ENCODE measurements at regions not wholly inside any gene's neighbourhood (a gene's known extent, or its start where the extent isn't known, plus 50 kb on each side); places are given as distances from the start of the nearest gene placed in this dataset.

DNA sequence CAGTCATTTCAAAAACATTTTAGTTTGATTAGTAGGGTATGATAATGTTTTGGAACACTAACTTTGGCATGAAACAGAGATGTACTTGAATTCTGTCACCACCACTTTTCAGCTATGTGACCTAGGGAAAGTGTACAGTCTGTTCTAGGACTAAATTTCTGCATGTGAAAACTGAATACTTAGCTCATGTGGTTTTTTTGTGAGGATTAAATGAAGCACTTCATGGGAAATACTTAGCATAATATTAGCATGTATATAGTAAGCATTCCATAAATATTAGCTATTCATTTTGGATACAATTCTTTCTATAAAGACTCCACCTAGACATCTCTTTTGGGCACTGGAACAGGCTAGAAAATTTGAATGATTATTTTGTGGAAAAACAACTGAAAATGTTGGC, 1379.4 kb downstream of the RPA4 start:
- TF ChIP-seq, protein P1, sequence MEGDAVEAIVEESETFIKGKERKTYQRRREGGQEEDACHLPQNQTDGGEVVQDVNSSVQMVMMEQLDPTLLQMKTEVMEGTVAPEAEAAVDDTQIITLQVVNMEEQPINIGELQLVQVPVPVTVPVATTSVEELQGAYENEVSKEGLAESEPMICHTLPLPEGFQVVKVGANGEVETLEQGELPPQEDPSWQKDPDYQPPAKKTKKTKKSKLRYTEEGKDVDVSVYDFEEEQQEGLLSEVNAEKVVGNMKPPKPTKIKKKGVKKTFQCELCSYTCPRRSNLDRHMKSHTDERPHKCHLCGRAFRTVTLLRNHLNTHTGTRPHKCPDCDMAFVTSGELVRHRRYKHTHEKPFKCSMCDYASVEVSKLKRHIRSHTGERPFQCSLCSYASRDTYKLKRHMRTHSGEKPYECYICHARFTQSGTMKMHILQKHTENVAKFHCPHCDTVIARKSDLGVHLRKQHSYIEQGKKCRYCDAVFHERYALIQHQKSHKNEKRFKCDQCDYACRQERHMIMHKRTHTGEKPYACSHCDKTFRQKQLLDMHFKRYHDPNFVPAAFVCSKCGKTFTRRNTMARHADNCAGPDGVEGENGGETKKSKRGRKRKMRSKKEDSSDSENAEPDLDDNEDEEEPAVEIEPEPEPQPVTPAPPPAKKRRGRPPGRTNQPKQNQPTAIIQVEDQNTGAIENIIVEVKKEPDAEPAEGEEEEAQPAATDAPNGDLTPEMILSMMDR (conservative IDR thresholded peaks at IDR 0.05 in 1 of 2, IDR thresholded peaks at IDR 0.05 in 1 of 2; ENCODE audit: low read depth in 1 of 2, low read length in 2 of 2): no peak
- TF ChIP-seq EZH2 (IDR thresholded peaks at IDR 0.05; ENCODE audit: low read length, missing control alignments): no peak
